ENCODE measurements at regions not wholly inside any gene's neighbourhood (a gene's known extent, or its start where the extent isn't known, plus 50 kb on each side); places are given as distances from the start of the nearest gene placed in this dataset.

DNA sequence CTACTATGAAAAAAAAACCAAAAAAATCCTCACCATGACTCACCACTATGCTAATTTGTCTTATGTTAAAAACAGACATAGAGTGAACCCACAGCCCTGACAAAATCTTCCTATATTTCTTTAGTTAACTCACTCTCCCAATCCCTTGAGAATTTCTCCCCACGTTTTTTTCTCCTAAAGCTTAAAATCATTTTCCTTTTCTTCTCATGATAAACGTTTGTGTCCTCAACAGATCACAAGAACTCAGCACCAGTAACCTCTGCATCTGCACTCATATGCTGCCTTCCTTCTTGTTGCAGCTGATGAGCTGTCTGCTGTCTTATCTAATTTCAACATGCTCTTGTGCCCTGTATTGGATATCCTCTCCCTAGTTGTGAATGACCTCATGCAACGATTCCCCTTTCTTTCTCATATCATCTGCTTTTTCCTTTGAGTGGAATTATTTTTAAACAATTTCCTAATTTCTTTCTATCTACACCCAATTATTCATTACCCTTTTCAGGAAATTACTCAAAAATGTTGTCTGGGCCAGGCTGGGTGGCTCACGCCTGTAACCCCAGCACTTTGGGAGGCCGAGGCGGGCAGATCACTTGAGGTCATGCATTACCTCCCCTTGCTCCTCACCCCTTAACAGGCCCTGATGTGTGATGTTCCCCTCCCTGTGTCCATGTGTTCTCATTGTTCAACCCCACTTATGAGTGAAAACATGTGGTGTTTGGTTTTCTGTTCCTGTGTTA is 427.5 kb upstream of the MGAT4C start:
- DNase-seq (ENCODE audit: low read depth): peak; percentile 23

DNA sequence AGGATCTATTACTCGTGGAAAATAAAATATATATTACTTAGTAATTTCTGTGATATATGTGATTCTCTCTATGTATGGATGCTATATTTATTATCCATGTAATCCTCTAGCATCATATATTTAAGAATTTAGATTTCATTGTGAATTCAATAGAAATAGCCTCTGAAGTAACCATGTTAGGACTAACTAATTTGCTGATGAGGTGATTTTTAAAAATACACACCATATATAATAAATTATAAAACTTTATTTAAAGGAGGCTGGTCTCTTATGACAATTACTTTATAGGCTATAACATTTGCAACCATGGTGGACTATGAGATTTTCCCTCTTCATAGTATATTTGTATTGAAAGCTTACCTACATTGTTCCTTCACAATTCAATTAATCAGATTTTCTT is 424.9 kb upstream of the MGAT4C start:
- DNase-seq (ENCODE audit: low read depth): no peak

GRCh38 chr12:86675197-86675596 is 419.0 kb upstream of the MGAT4C start:
- DNase-seq (ENCODE audit: low read depth): no peak

DNA sequence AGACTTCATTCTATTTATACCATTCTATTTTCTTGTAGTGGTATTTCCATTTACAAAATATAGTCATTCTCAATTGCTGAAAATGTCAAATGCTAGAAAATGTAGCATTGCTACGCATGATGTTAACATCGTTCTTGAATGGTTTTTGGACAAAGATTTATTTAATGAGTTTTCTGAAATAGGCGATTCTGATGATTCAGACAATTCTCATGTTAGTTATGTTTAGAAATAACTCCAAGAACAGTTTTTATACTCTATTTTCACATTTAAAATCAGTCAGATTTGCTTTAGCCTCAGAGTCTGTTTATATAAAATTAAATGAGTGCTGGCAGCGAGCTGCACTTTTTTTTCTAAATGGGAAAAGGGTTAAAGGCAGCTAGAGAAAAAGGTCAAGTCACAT is 414.8 kb upstream of the MGAT4C start:
- no peak for DNase-seq (ENCODE audit: low read depth)

DNA sequence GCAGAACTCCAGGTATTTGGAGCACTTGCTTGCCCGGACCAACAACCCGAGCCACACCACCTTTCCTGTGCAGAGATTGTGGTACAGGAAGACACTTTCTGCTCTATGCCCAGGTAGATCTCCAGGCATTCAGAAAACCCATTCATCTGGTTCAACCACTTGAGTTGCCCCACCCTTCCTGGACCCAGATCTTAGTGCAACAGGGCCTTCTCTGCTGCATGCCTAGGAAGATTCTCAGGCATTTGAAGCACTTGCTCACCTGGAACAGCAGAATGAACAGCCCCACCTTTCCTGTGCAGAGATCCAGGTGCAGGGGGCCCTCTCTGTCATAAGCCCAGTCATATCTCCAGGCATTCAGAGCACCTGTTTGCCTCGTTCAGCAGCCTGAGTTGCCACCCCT is 412.8 kb upstream of the MGAT4C start:
- no peak for DNase-seq (ENCODE audit: low read depth)

DNA sequence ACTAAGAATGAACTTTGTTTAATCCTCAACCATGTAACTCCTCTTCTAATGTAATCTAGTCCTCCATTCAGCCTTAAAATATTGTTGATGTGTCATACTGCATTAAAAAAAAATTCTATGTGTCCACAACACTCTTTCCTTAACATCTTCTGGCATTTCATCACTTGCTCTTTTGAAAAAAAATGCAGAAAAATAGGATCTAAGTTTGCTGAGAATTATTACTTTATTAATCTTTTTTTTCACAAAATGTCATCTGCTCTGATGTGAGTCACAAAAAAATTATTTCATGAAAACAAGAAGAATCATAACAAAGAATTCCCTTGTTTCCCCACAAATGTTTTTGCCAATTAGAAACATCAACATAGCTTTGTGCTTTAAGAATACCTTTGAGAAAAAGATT is 410.1 kb upstream of the MGAT4C start:
- no peak for DNase-seq (ENCODE audit: low read depth)

GRCh38 chr12:86663716-86664115 is 407.5 kb upstream of the MGAT4C start:
- peak; percentile 1 for DNase-seq (ENCODE audit: low read depth)

GRCh38 chr12:86663173-86663572 is 407.0 kb upstream of the MGAT4C start:
- DNase-seq (ENCODE audit: low read depth): no peak

DNA sequence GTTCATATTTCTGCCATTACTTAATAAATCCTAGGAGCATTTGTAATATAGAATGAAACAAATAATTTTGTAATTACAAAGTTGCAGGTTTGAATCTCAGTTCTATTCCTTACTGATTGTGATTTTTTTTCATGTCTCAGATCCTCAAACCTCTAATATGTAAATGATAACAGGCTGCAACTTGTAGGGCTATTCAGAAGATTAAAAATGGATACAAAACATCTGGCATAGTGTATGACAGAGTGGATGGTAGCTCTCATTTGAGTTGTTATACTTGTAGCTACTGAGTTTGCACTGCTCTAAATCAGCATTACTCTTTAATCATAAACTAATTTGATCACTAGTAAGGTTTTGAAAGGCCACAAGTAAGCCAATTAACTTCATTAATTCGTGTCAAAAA is 406.3 kb upstream of the MGAT4C start:
- no peak for DNase-seq (ENCODE audit: low read depth)

DNA sequence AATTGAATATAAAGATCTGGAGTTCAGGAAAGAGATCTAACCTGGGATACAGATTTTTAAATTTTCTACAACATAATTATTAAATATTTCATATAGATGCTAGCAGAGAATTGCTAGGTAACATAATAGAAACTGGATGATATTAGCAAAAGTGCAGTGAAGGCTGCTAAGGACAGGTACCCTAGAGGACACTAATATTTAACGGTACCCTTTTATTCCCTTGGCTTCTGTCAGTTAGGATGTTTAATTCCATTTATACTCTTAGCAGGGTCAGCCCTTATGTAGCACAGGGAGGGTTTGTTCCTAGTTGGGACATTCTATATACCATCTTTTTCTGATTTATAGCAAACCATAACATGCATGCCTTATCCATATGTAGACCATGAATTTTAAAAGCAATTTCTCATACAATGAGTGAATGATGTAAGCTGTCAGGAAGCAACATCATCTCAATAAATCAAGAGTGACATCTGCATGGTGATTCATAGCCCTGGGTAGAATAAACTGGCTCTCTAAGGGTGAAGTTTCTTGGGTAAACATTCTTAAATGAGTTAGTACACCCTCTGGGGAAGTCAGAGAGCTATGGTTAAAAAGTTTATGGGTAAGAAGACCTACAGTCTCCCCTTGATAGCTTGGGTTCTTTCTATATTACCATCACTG is 404.4 kb upstream of the MGAT4C start:
- peak; percentile 38 for DNase-seq (ENCODE audit: low read depth)

DNA sequence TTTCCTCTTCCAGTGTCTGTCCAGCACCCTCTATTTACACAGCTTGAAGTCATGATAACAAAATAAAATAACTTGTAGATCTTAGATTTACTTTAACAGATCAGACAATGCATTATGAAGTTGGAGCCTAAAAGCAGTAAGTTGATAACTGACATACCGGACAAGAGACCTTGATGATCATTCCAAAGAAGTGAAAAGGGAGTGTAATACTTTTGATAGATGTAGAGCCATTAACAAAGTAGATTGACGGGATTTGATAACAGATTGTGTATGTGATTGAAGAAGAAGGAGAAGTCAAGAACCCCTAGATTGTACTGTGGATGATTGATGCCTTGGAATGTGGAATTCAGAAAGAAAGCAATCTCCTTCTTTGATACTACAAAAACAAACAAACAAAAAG is 403.8 kb upstream of the MGAT4C start:
- DNase-seq (ENCODE audit: low read depth): no peak

DNA sequence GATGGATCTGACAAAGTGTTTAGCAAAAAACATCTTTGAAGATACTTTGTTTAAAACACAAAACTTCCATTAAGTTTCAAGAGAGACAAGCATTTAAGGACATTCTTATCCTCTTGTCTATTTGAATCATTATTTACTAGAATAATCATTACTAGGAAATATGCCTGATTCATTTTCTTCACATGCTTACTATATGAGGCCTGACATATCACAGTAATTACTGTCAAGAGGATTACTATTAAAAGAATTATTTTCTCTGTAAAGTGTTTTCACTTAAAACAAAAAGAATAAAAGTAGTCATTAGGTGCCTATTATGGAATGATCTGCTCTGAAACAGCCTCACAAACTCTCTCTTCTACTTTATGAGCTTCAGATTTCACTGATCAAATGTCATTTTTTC is 402.1 kb upstream of the MGAT4C start:
- DNase-seq (ENCODE audit: low read depth): no peak

DNA sequence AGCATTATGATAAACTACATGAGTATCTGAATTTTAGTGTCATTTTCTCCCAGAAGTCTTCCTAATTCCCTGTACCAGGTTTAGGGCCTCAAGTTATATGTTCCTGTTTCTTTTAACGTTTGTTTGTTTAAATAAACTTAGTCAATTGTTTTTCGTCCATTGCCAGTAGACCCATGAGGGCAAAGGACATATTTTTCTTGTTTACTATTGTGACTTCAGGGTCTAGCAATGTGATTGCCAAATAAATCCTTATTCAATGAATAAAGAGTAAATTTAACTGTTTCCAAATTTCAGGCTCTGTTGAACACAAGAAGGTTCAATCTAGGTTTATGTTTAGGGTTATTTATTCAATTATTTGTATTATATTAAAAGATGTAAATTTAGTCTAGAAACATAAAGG is 391.6 kb upstream of the MGAT4C start:
- no peak for DNase-seq (ENCODE audit: low read depth)

DNA sequence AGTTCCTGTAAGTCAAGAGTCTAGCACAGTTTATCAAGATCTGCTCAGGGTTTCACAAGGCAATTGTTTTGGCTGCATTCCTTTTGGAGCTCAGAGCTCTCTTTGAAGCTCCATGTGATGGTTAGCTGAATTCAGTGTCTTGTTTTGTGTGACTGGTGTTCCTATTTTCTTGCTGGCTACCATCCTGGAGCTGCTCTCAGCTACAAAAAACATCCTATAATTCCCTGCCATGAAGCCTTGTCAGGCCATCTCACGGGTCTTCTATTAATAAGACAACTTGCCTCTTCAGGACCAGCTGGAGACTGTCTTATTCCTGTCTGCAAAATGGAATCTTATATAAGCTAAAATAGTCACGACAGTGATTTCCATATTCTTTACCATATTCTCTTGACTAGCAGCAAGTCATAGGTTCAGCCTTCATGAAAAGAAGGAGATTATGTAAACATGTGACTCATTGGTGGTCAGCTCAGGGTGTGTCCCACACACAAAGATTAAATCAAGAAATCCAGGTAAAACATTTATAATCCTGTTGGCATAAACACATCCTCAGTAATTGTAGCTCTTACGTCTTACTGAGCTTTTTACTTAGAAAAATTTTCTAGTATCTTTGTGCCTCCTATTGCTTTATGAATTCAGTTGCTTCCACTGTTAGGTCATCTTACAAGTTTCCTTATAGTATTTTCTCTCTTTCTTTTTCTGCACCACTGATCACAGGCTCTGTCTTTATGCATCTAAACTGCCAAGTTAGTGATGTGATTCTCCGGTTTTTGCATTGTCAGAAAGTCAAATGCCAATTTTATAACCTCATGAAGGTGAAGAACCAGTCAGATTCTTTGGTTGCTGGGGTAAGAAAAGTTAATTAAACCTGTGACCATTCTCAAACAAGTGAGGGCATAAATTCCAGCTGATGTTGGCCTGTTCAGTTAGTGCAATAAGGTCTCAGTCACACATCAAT is 378.5 kb upstream of the MGAT4C start:
- peak; percentile 15 for DNase-seq (ENCODE audit: low read depth)

GRCh38 chr12:86627001-86627400 is 370.8 kb upstream of the MGAT4C start:
- no peak for DNase-seq (ENCODE audit: low read depth)

DNA sequence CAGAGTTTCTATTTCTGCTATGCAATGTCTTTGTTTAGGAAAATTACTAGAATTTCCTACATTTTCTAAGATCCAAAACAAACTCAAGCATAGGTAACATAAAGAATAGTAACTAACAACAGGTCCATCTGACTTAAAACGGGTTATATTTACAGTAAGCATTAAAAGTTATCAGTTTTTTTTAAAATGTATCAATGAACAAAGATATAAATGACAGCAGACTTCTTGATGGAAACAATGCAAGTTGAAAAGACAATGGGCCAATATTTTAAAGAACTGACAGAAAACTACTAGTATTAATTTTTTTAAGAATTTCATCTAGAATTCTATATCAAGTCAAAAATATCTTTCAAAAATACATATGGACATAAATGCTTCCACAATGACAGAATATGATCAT is 367.1 kb upstream of the MGAT4C start:
- no peak for DNase-seq (ENCODE audit: low read depth)

GRCh38 chr12:86621957-86622356 is 365.8 kb upstream of the MGAT4C start:
- no peak for DNase-seq (ENCODE audit: low read depth)

DNA sequence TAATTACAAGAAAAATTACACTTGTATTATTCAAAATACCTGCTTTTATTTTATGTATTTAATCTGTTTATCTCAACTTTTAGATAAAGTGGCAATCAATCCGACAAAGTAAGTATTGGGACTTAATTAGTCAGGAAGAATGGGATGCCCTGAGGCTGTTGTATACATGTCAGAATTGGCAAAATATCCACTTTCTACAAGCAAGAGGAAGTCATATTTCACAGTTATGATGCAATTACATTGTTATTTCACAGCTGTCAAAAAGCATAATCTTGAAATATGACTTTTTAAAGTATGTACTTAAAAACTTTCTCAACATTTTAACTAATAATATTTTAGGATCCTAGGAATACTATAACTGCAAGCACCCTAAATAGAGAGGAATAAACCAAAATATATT is 357.1 kb upstream of the MGAT4C start:
- no peak for DNase-seq (ENCODE audit: low read depth)

DNA sequence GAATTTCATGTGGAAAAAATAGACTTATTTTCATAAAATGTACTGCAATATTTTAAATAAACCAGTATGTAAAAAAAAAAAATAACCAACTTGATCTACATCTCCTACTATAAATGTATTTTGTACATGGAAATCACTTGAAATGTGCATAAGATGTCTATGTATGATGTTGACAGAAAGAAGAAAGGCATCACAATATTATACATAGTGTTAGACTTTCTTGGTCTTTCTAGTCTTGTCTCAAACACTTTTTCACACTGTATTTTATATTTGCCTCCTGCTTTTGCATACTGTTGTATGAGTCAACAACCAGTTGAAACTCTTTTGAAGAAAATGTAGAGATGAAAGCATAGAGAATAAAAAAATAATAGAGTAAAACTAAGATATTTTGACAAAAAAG is 352.4 kb upstream of the MGAT4C start:
- no peak for DNase-seq (ENCODE audit: low read depth)

- no peak for DNase-seq (ENCODE audit: low read depth)
Observed at GRCh38 chr12:86601550-86602308, 345.5 kb upstream of the MGAT4C start.

DNA sequence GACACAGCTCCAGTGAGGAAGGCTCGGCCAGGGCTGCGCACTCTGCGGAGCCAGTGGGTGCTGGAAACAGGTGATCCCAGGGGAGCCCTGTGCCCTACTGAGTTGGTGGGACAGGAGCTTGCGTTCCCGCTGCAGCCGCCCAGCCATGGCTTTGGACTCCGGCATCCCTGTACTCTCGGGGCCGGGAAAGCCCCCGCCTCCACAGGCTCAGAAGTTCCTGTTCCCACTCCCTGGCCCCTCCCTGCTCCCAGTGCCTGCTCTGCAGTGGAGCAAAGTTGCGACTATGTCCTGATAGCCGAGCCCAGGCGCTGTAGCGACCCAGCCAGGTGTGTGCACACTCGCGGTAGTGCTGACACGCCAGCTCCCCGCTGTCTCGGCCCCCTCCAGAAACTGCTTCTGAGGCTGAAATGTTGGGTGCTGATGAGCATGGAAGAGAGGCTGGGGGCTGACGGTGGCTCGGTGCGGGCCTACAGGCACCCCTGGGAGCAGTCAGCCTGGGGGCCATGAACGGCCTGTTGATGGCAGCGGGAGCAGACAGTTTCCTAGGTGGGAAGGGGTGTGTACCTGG is 344.6 kb upstream of the MGAT4C start:
- no peak for DNase-seq (ENCODE audit: low read depth)

DNA sequence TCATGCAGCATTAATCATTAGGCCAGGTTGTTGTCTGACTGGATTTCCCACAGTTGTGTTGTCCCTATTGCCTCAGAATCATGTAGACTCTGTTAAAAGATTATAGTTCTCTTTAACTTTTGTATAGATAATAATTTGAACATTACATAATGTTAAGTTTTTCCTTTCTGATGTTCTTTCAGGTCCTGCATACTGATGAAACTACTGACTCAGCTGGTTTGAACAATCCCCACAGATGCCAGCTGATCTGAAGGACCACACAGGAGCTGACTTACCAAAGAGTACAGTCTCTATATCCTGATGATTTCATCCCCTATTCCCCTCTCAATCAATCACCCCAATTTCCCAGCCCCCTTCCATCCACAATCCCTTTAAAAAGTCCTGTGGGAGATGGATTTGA is 341.2 kb upstream of the MGAT4C start:
- no peak for DNase-seq (ENCODE audit: low read depth)

All from RPMI7951 (cell line).